HT-29 (cell line): ENCODE measurements at regions not wholly inside any gene's neighbourhood (a gene's known extent, or its start where the extent isn't known, plus 50 kb on each side); places are given as distances from the start of the nearest gene placed in this dataset.

Source experiments
- DNase-seq: peaks from one replicate; pipeline ENCODE4 v3.0.0-alpha.2; 2015; ENCODE audit warnings: low spot score

- DNase-seq: no peak
Observed at GRCh38 chr21:43303275-43304178, 123.4 kb downstream of the SIK1 start.

GRCh38 chr21:43302769-43303168, 124.2 kb downstream of the SIK1 start:
- no peak for DNase-seq

- no peak for DNase-seq
Observed at GRCh38 chr21:43302062-43302700, 124.8 kb downstream of the SIK1 start.

GRCh38 chr21:43301409-43302061, 125.4 kb downstream of the SIK1 start:
- DNase-seq: no peak

- no peak for DNase-seq
Observed at GRCh38 chr21:43300496-43301408, 126.2 kb downstream of the SIK1 start.

- DNase-seq: no peak
Observed at GRCh38 chr21:43299441-43300277, 127.3 kb downstream of the SIK1 start.

GRCh38 chr21:43298546-43299440, 128.1 kb downstream of the SIK1 start:
- DNase-seq: no peak

- DNase-seq: no peak
Observed at GRCh38 chr21:43297989-43298388, 128.9 kb downstream of the SIK1 start.

GRCh38 chr21:43297391-43297981, 128.7 kb downstream of the CRYAA start:
- DNase-seq: no peak

GRCh38 chr21:43295066-43295958, 126.5 kb downstream of the CRYAA start:
- DNase-seq: no peak

- no peak for DNase-seq
Observed at GRCh38 chr21:43294194-43294902, 125.5 kb downstream of the CRYAA start.

- no peak for DNase-seq
Observed at GRCh38 chr21:43292866-43293142, 124.0 kb downstream of the CRYAA start.

- DNase-seq: no peak
Observed at GRCh38 chr21:43292041-43292865, 123.4 kb downstream of the CRYAA start.

- DNase-seq: no peak
Observed at GRCh38 chr21:43291347-43291950, 122.6 kb downstream of the CRYAA start.

GRCh38 chr21:43290421-43291346, 121.9 kb downstream of the CRYAA start:
- DNase-seq: no peak
